ENCODE measurements at regions not wholly inside any gene's neighbourhood (a gene's known extent, or its start where the extent isn't known, plus 50 kb on each side); places are given as distances from the start of the nearest gene placed in this dataset.

- DNase-seq (ENCODE audit: low read depth, low spot score) = no peak
Measured at GRCh38 chr22:44615146-44615545, 86.9 kb upstream of the PRR5 start.

DNA sequence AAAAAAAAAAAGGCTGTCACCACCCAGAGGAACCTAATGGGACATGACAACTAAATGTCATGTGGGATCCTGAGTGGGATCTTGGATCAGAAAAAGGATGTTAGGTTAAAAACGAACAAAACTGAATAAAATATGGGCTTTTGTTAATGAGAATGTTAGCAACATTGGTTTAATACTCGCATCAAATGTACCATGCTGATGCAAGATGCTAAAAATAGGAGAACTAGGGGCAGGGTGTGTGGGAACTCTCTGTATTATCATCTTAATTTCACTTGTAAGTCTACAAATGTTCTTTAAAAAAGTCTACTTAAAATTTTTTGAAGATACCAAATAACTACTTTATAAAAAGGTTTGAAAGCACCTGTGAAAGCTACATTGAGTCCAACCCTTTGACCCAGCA, 88.8 kb upstream of the PRR5 start:
- DNase-seq (ENCODE audit: low read depth, low spot score) = no peak

DNA sequence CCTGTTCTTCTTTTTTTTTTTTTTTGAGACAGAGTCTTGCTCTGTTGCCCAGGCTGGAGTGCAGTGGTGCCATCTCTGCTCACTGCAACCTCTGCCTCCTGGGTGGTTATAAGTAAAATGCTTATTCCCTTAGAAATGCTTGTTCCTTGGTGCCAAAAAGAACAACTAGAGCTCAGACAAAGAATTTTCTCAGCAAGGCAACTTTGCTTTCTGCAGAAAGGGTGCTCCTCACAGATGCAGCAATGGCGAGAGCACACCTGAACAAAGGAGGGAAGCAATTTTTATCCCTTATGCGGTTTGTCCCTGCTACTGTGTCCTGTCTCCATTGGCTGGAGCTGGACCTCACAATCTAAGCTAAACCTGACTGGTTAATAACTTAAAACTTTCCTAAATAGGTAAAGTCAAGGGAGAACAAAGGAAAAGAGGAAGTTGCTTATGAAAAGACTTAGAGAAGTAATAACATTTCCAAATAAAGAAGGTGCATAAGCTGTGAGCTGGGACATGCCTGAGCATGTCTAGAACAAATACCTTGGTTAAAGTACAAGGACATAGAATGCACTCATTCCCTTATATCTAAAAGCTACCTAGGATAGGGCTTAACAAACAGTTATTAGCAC, 90.0 kb upstream of the PRR5 start:
- no peak for DNase-seq (ENCODE audit: low read depth, low spot score)

DNA sequence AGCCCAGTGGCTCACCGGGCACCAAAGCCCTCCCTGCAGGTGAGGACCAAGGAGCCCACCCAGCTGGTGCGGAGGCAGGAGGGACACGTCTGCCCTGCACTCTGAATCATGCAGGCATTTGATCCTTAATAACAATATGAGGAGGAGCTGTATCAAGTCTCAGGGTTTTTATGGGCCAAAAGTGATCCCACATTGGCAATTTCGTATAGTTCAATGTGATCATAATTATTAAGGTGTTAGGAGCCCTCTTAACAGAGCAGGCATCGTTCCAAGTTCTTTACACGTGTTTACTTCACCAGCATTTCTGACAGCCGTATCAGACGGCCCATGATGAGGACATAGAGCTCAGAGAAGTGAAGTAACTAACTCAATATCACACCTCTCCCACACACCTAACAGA, 91.9 kb upstream of the PRR5 start:
- no peak for DNase-seq (ENCODE audit: low read depth, low spot score)

GRCh38 chr22:44609400-44609988, 92.5 kb upstream of the PRR5 start:
- DNase-seq (ENCODE audit: low read depth, low spot score) = no peak

DNA sequence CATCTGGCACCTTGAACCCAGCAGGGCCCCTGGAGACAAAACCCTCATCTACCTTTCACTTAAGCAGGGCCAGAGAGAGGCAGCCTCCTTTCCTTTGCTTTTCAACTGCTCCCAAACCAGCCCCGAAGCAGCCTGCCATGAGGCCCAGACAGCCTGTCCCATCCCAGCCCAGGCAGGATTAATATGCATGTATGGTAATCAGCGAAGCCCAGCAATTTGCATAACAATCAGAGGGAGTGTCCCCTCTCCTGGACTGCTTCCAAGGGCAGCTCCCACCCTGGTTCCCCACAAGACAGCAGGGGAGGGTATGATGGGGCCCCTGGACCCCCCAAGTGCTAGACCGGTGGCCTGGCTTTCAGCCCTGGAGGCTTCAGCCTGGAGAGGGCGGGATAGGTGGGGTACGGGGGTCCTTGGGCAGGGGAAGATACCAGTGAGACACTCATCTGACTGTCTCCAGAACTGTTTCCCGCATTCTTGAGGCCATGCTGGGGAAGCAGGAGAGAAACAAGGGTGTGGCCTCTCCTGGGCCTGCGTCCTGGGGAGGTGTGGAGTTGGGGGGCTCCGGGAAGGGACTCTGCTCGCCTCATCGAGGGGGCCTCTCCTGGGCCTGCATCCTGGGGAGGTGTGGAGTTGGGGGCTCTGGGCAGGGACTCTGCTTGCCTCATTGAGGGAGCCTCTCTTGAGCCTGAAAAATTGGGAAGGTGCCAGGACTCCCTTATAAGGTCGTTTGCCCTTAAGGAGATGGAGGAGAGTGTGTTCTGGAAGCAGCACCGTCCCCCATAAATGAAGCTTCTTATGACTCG, 93.2 kb upstream of the PRR5 start:
- DNase-seq (ENCODE audit: low read depth, low spot score) = no peak

DNA sequence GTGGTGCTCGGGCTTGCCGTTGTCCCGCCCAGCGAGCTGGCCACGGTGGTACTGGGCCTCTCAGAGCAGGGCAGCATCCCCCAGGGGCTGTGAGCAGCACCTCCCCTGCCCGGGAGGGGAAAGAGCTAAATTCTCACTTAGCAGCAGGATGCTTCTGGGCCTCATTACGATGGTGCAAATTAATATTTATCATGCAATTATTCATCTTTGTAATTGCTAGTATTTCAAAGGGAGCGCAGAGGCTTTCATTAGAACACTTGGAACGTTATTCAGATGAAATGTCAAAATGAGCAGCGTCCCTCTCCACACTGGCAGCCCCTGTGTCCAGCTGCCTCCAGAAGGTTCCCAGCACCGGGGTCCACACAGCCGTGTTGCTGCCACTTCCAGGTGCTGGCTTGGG, 95.9 kb upstream of the PRR5 start:
- no peak for DNase-seq (ENCODE audit: low read depth, low spot score)

- DNase-seq (ENCODE audit: low read depth, low spot score) = no peak
Measured at GRCh38 chr22:44605486-44605885, 96.5 kb upstream of the PRR5 start.

- no peak for DNase-seq (ENCODE audit: low read depth, low spot score)
Measured at GRCh38 chr22:44604991-44605390, 97.0 kb upstream of the PRR5 start.

DNA sequence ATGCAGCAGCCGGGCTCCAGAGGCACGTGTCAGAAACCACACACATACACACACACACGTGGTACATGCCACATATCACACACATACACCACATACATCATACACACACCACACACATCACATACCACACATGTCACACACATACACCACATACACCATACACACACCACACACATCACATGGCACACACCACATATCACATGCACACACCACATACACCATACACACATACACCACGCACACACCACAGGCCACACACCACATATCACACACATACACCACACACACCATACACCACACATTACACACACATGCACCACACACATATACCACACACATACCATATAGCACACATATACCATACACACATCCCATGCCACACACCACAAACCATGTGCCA, 97.5 kb upstream of the PRR5 start:
- no peak for DNase-seq (ENCODE audit: low read depth, low spot score)

- no peak for DNase-seq (ENCODE audit: low read depth, low spot score)
Measured at GRCh38 chr22:44603767-44604166, 98.2 kb upstream of the PRR5 start.

DNA sequence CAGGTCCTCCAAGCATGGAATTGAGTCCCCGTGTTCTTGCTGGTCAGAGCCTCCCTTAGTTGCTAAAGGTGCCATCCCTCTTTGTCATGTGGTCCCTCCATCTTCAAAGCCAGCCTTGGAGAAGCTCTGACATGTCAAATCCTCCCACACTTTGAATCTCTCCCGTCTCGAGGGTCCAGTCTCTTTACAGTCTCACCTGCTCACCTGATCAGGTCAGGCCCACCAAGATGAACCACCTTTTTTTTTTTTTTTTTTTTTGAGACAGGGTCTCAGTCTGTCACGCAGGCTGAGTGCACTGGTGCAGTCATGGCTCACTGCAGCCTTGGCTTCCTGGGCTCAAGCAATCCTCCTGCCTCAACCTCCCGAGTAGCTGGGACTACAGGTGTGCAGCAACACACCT, 100.3 kb upstream of the PRR5 start:
- DNase-seq (ENCODE audit: low read depth, low spot score) = no peak

GRCh38 chr22:44601189-44601588, 100.8 kb upstream of the PRR5 start:
- DNase-seq (ENCODE audit: low read depth, low spot score) = no peak

DNA sequence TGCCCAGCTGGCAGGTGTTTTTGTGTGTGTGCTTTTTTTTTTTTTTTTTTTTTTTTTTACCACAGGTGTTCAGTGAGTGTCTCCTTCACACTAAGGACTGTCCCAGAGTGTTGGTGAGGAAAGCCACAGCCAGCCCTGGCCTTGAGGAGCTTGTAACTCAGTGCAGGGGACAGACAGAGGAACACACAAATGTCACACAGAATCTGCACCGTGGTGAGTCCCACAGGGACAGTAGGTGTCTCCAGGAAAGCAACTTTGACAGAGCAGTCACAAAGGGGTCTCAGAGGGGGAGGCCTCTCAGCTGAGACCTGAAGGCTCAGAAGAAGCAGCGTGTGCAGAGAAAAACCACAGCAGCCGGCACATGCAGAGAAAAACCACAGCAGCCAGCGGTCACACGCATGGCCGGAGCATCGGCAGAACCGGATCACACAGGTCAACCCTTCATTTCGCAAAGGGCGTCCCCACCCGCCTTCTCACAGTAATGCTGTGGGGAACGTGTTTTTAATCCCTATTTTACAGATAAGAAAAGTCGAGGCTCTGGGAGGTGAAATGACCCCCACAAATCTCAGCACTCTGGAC, 101.7 kb upstream of the PRR5 start:
- DNase-seq (ENCODE audit: low read depth, low spot score) = no peak

DNA sequence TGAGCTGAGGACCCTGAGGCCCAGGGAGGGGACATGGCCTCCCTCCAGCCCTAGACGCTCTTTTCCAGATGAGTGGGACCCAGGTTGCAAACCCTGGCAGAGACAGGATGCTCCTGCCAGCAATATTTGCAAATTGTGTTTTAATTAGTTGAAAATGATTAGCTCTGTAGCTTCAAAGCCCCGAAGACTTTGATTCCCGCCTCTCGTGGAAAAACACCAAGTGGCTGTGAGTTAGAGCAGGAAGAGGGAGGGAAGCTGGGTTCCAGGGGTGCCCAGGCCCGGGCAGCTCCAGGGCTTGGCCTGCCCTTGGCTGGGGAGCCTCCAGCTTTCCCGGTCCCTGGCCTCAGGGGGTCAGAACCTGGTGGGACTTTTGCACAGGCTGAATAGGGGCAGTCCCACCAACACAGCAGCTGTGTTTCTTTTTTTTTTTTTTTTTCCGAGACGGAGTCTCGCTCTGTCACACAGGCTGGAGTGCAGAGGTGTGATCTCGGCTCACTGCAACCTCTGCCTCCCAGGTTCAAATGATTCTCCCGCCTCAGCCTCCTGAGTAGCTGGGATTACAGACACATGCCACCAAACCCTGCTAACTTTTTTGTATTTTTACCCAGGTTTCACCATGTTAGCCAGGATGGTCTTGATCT, 101.6 kb upstream of the RTL6 start:
- DNase-seq (ENCODE audit: low read depth, low spot score) = no peak

DNA sequence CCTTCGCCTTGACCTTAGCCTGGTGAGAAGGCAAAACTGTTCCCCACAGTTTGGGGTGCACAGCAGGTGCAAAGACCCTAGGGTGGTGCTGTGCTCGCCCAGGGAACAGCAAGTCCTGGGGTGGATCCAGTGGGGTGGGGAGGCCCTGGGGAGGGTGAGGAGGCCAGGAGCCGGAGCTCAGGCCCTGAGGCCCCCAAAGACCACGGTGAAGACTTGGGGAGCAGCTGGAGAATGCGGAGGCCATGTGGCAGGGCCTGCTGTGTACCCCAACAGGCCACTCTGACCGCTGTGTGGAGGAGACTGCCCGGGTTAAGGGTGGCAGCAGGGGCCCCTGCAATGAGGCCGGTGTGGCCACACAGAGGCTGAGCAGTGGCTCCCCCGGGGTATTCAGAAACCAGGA, 101.1 kb upstream of the RTL6 start:
- no peak for DNase-seq (ENCODE audit: low read depth, low spot score)

GRCh38 chr22:44597616-44598015, 99.6 kb upstream of the RTL6 start:
- no peak for DNase-seq (ENCODE audit: low read depth, low spot score)

DNA sequence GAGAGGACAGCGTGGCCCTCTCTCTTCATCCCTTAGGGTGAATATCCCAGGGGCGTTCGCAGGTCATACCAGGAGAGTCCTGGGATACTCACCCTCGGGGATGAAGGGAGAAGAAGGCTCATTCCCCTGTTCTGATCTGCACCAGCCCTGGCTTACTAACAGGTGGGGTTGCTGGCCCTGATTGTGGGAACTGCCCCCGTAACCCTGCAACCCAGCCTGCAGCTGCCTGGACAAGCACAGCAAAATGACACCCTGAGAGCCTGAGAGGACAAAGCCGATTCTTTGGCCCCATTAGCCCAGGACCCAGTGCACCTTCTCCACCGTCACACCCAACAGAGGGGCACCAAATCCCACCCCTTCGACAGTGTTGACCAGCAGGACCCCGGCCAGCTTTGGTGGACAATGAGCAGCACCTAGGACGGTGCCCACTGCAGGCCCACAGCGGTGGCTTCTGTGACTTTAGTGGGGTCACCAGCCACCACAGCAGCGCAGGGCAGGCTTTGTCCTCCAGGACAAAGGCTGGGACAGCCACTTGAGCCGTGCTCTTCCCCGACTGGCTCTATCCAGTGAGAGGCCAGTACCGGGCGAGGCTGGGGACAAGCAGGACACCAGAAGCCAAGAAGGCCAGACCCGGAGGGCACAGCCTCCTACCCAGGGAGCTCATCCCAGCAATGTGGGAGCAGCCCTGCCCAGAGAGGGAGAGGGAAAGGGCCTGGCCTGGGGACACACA, 98.5 kb upstream of the RTL6 start:
- no peak for DNase-seq (ENCODE audit: low read depth, low spot score)

DNA sequence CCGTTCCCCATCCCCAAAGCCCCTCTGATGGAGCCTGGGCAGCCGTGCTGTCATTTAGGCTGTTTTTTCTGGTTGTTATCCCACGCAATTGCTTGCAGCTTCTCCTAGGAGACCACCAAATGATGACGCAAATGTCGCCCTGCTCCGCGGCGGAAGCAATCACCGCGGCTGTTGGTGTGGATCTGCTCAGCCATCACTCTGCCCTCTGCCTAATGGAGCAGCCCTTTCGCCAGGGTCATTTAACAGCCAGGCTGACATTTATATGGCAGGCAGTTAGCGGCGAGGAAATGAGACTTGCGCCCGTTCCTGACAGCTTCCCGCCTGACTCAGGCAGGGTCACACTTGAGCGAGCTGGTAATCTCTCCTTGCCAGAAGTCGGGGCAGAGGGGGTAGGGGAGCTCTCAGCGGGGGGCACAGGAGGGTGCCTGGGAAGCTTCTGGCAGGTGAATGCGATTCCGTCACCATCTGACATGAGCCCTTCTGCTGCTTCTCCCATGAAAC, 97.9 kb upstream of the RTL6 start:
- no peak for DNase-seq (ENCODE audit: low read depth, low spot score)

GRCh38 chr22:44594951-44595350, 96.9 kb upstream of the RTL6 start:
- no peak for DNase-seq (ENCODE audit: low read depth, low spot score)

DNA sequence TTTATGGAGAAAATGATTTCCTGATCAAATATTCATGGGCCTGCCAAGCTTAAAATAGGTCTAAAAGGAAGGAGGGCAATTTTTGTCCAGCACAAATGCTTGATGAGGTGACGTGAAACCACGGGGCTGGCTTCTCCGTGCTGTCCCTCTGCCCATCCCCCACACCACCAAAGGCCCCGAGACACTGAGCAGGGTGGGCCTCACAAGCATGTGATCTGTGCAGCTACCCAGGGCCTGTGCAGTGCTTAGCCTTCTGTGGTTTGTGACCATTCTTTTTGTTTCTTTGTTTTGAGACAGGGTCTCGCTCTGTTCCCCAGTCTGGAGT, 94.8 kb upstream of the RTL6 start:
- no peak for DNase-seq (ENCODE audit: low read depth, low spot score)

Data from activated naive CD8-positive, alpha-beta T cell treated with anti-CD3 and anti-CD28 coated beads, Interleukin-2, amount 50 U/mL, for 16 hours (primary cell).